Left lung (tissue), 4 donors: ENCODE measurements at regions not wholly inside any gene's neighbourhood (a gene's known extent, or its start where the extent isn't known, plus 50 kb on each side); places are given as distances from the start of the nearest gene placed in this dataset.
"Not testable (repeated sequence)": the region's sequence is repeated elsewhere in the genome, so short reads cannot be mapped to it uniquely, and the experiment has no call there.

Source experiments
- ATAC-seq: fragments of 200-7000 bp; cut with Tn5 transposase; one replicate; pipeline ENCODE4 v1.9.1; 2020; ENCODE audit warnings: moderate library complexity
- DNase-seq, 4 donors: peaks; one replicate each; pipeline ENCODE4 v3.0.0-alpha.2; 2013 to 2020
- H3K27ac ChIP-seq, 2 donors: fragments of 200-600 bp; sonication (generic) in 1 of 2; one replicate each; pipeline versions ENCODE4 v1.5.0 to v1.8.0; 2020 to 2021
- H3K27me3 ChIP-seq, 2 donors: fragments of 200-600 bp; sonication (generic) in 1 of 2; one replicate each; pipeline versions ENCODE4 v1.5.0 to v1.8.0; 2020 to 2021
- H3K36me3 ChIP-seq, 2 donors: fragments of 200-600 bp; sonication (generic) in 1 of 2; one replicate each; pipeline versions ENCODE4 v1.5.0 to v1.8.0; 2020 to 2021
- H3K4me1 ChIP-seq, 2 donors: fragments of 200-600 bp; one replicate each; pipeline ENCODE4 v1.8.0; 2021
- H3K4me3 ChIP-seq, 2 donors: fragments of 200-600 bp; sonication (generic) in 1 of 2; one replicate each; pipeline versions ENCODE4 v1.5.0 to v1.8.0; 2020 to 2021; ENCODE audit warnings: mild to moderate bottlenecking in 1 of 2
- H3K9me3 ChIP-seq, 2 donors: fragments of 200-600 bp; sonication (generic) in 1 of 2; one replicate each; pipeline versions ENCODE4 v1.5.0 to v1.8.0; 2020 to 2021
- intact Hi-C, 2 donors: fragments of 100-400 bp; cut with DNase I; formaldehyde crosslinking; loops; one replicate each; pipeline versions ENCODE4 v1.11.2 to v1.14.2; 2022
- TF ChIP-seq, protein P1 (sequence below), 2 donors: fragments of 200-600 bp; sonication (generic) in 1 of 2; IDR thresholded peaks; one replicate each; pipeline versions ENCODE4 v1.5.0 to v1.8.0; 2021; ENCODE audit warnings: antibody characterized with exemption in 2 of 2
- donor health status: DM: no; HTN: yes; CAD: no.
- donor health status: DM: no; HTN: no; CAD: no.

- TF ChIP-seq, protein P1, sequence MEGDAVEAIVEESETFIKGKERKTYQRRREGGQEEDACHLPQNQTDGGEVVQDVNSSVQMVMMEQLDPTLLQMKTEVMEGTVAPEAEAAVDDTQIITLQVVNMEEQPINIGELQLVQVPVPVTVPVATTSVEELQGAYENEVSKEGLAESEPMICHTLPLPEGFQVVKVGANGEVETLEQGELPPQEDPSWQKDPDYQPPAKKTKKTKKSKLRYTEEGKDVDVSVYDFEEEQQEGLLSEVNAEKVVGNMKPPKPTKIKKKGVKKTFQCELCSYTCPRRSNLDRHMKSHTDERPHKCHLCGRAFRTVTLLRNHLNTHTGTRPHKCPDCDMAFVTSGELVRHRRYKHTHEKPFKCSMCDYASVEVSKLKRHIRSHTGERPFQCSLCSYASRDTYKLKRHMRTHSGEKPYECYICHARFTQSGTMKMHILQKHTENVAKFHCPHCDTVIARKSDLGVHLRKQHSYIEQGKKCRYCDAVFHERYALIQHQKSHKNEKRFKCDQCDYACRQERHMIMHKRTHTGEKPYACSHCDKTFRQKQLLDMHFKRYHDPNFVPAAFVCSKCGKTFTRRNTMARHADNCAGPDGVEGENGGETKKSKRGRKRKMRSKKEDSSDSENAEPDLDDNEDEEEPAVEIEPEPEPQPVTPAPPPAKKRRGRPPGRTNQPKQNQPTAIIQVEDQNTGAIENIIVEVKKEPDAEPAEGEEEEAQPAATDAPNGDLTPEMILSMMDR (IDR thresholded peaks at IDR 0.05) = no peak
- intact Hi-C loops = no loop called here
- no peak for ATAC-seq
Measured at GRCh38 chr6:14897831-14898230, 348.0 kb upstream of the JARID2 start.

DNA sequence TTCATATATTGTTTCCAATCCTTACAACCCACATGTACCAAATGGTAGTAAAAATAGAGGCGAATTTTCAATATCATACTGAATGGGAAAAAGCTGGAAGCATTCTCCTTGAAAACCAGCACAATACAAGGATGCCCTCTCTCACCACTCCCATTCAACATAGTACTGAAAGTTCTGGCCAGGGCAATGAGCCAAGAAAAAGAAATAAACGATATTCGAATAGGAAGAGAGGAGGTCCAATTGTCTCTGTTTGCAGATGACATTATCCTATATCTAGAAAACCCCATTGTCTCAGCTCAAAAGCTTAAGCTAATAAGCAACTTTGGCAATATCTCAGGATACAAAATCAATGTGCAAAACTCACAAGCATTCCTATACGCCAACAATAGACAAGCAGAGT is 346.4 kb upstream of the JARID2 start:
- H3K27me3 ChIP-seq, ATAC-seq, H3K9me3 ChIP-seq, H3K4me3 ChIP-seq, DNase-seq, intact Hi-C loops, H3K27ac ChIP-seq, H3K36me3 ChIP-seq: not testable (repeated sequence)
- H3K4me1 ChIP-seq = peaks cover 0 to 17% of the 10 kb centered on the region in 2 donors

More at GRCh38 chr6:14897831-14898230, 348.0 kb upstream of the JARID2 start:
- DNase-seq = no peak
- H3K9me3 ChIP-seq = no peaks in the 10 kb centered on the region
- no peaks in the 10 kb centered on the region for H3K27me3 ChIP-seq
- H3K36me3 ChIP-seq = no peaks in the 10 kb centered on the region
- H3K4me1 ChIP-seq = peaks cover 0 to 9% of the 10 kb centered on the region in 2 donors
- H3K27ac ChIP-seq = peak overlapping the region in 1 of 2 donors; percentile 37
- no peak overlapping the region for H3K4me3 ChIP-seq

DNA sequence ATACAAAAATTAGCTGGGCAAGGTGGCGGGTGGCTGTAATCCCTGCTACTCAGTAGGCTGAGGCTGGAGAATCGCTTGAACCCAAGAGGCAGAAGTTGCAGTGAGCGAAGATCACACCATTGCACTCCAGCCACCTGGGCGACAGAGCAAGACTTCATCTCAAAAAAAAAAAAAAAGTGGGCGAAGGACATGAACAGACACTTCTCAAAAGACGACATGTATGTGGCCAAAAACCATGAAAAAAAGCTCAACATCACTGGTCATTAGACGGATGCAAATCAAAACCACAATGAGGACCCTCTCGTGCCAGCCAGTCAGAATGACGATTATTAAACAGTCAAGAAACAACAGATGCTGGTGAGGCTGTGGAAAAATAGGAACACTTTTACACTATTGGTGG is 344.9 kb upstream of the JARID2 start:
- Histone ChIP-seq H3K4me1 (peaks cover 0 to 17% of the 10 kb centered on the region in 2 donors), H3K4me3 (no peak overlapping the region), H3K27me3 (no peaks in the 10 kb centered on the region), H3K27ac (no peak overlapping the region), H3K36me3 (no peaks in the 10 kb centered on the region), H3K9me3 (no peaks in the 10 kb centered on the region)
- TF ChIP-seq, protein P1 (IDR thresholded peaks at IDR 0.05) = no peak
- DNase-seq (no peak), ATAC-seq (no peak)
- intact Hi-C loops = no loop called here

- Histone ChIP-seq H3K4me3 (no peak overlapping the region), H3K9me3 (no peaks in the 10 kb centered on the region), H3K4me1 (peaks cover 0 to 8% of the 10 kb centered on the region in 2 donors), H3K36me3 (no peaks in the 10 kb centered on the region), H3K27me3 (no peaks in the 10 kb centered on the region), H3K27ac (peak overlapping the region in 1 of 2 donors; percentile 71)
- no peak for DNase-seq
- ATAC-seq = no peak
- TF ChIP-seq, protein P1 (IDR thresholded peaks at IDR 0.05) = no peak
- intact Hi-C loops = no loop called here
Measured at GRCh38 chr6:14903176-14904038, 342.5 kb upstream of the JARID2 start.

GRCh38 chr6:14905201-14905600 is 340.7 kb upstream of the JARID2 start:
- H3K36me3 ChIP-seq = no peaks in the 10 kb centered on the region
- H3K4me1 ChIP-seq = peaks cover 0 to 14% of the 10 kb centered on the region in 2 donors
- no peak overlapping the region for H3K4me3 ChIP-seq
- TF ChIP-seq, protein P1 (IDR thresholded peaks at IDR 0.05) = no peak
- H3K9me3 ChIP-seq = no peaks in the 10 kb centered on the region
- DNase-seq = no peak
- no peaks in the 10 kb centered on the region for H3K27me3 ChIP-seq
- no peak overlapping the region for H3K27ac ChIP-seq
- intact Hi-C loops = no loop called here
- ATAC-seq = no peak
